ENCODE measurements at regions not wholly inside any gene's neighbourhood (a gene's known extent, or its start where the extent isn't known, plus 50 kb on each side); places are given as distances from the start of the nearest gene placed in this dataset.

GRCh38 chr11:56932572-56933220 is 56.0 kb upstream of the OR5AK2 start:
- no peak for TF ChIP-seq CTCF (IDR thresholded peaks at IDR 0.05; ENCODE audit: borderline replicate concordance)
- intact Hi-C loops (cut with micrococcal nuclease), result no loop called here
- no peak overlapping the region for H3K27ac ChIP-seq (replicated peaks)

GRCh38 chr11:56923116-56923515 is 65.6 kb upstream of the OR5AK2 start:
- no peak overlapping the region for H3K4me3 ChIP-seq
- no peaks in the 10 kb centered on the region for H3K27me3 ChIP-seq (ENCODE audit: low read depth)
- no peak overlapping the region for H3K27ac ChIP-seq (replicated peaks)
- TF ChIP-seq CTCF (IDR thresholded peaks at IDR 0.05; ENCODE audit: borderline replicate concordance), result no peak
- DNase-seq, result no peak
- H3K36me3 ChIP-seq, result no peaks in the 10 kb centered on the region
- intact Hi-C loops (cut with micrococcal nuclease), result no loop called here
- H3K9me3 ChIP-seq (replicated peaks), result peaks cover 13% of the 10 kb centered on the region
- H3K4me1 ChIP-seq, result no peaks in the 10 kb centered on the region

More at GRCh38 chr11:56932572-56933220, 56.0 kb upstream of the OR5AK2 start:
- peaks cover 3% of the 10 kb centered on the region for H3K9me3 ChIP-seq (replicated peaks)
- H3K27me3 ChIP-seq (ENCODE audit: low read depth), result no peaks in the 10 kb centered on the region
- H3K4me1 ChIP-seq, result no peaks in the 10 kb centered on the region
- no peak for DNase-seq
- no peaks in the 10 kb centered on the region for H3K36me3 ChIP-seq
- H3K4me3 ChIP-seq, result no peak overlapping the region

GRCh38 chr11:56922421-56922820 is 66.3 kb upstream of the OR5AK2 start:
- intact Hi-C loops (cut with micrococcal nuclease), result no loop called here
- no peaks in the 10 kb centered on the region for H3K27me3 ChIP-seq (ENCODE audit: low read depth)
- H3K4me1 ChIP-seq, result no peaks in the 10 kb centered on the region
- H3K9me3 ChIP-seq (replicated peaks), result peaks cover 13% of the 10 kb centered on the region
- no peak for DNase-seq
- no peak overlapping the region for H3K27ac ChIP-seq (replicated peaks)
- H3K4me3 ChIP-seq, result no peak overlapping the region
- no peak for TF ChIP-seq CTCF (IDR thresholded peaks at IDR 0.05; ENCODE audit: borderline replicate concordance)
- no peaks in the 10 kb centered on the region for H3K36me3 ChIP-seq

GRCh38 chr11:56917708-56918400 is 70.9 kb upstream of the OR5AK2 start:
- H3K4me1 ChIP-seq, result no peaks in the 10 kb centered on the region
- H3K9me3 ChIP-seq (replicated peaks), result peaks cover 9% of the 10 kb centered on the region
- intact Hi-C loops (cut with micrococcal nuclease), result no loop called here
- DNase-seq, result no peak
- no peaks in the 10 kb centered on the region for H3K36me3 ChIP-seq
- no peaks in the 10 kb centered on the region for H3K27me3 ChIP-seq (ENCODE audit: low read depth)
- H3K27ac ChIP-seq (replicated peaks), result no peak overlapping the region
- TF ChIP-seq CTCF (IDR thresholded peaks at IDR 0.05; ENCODE audit: borderline replicate concordance), result no peak
- no peak overlapping the region for H3K4me3 ChIP-seq

- TF ChIP-seq CTCF (IDR thresholded peaks at IDR 0.05; ENCODE audit: borderline replicate concordance), result no peak
- intact Hi-C loops (cut with micrococcal nuclease), result no loop called here
- Histone ChIP-seq H3K27me3 (ENCODE audit: low read depth) (no peaks in the 10 kb centered on the region), H3K27ac (replicated peaks) (no peak overlapping the region), H3K36me3 (no peaks in the 10 kb centered on the region), H3K4me1 (no peaks in the 10 kb centered on the region), H3K9me3 (replicated peaks) (peaks cover 11% of the 10 kb centered on the region), H3K4me3 (no peak overlapping the region)
- DNase-seq, result no peak
These were observed 72.1 kb upstream of the OR5AK2 start for GRCh38 chr11:56916587-56916986.

Measured in left ventricle myocardium inferior (tissue), 1 donor.